HEK293 (cell line): ENCODE measurements at regions not wholly inside any gene's neighbourhood (a gene's known extent, or its start where the extent isn't known, plus 50 kb on each side); places are given as distances from the start of the nearest gene placed in this dataset.

Experiments used
- CTCF ChIA-PET: fragments of 350-600 bp; formaldehyde crosslinking; extraction: SDS; loops from one replicate; lab custom pipeline; 2021; ENCODE audit warnings: antibody characterized with exemption; lab: Yijun Ruan, JAX
- POLR2A ChIA-PET: fragments of 300-600 bp; formaldehyde crosslinking; extraction: SDS; loops from one replicate; lab custom pipeline; 2020; ENCODE audit warnings: antibody characterized with exemption, inconsistent platforms; lab: Yijun Ruan, JAX
- H3K27ac ChIP-seq: fragments of 200-500 bp; sonication (Bioruptor generic); 2 replicates; pipeline ENCODE4 v1.5.1; 2014; ENCODE audit warnings: low read depth, low read length, control low read depth, inconsistent platforms; ENCODE audit errors: extremely low read depth
- H3K36me3 ChIP-seq, 2 experiments: fragments of 200-500 bp in 1 of 2; sonication (Bioruptor generic) in 1 of 2; 1 replicate in 1 of 2; 2 replicates in 1 of 2; pipeline ENCODE4 v1.5.1; 2014 to 2017; ENCODE audit warnings: inconsistent platforms in 2 of 2, low read length in 2 of 2; ENCODE audit not compliant: control insufficient read depth in 2 of 2, insufficient read depth in 1 of 2
- H3K4me1 ChIP-seq: fragments of 200-500 bp; sonication (Bioruptor generic); 2 replicates; pipeline ENCODE4 v1.5.1; 2014; ENCODE audit warnings: mild to moderate bottlenecking, low read length, inconsistent platforms; ENCODE audit not compliant: control insufficient read depth, insufficient read depth
- H3K4me3 ChIP-seq: 2 replicates; pipeline ENCODE4 v1.5.1; 2011; ENCODE audit warnings: low read depth, mild to moderate bottlenecking, control low read depth, low read length, moderate library complexity
- H3K9me3 ChIP-seq: fragments of 200-500 bp; sonication (Bioruptor generic); 2 replicates; pipeline ENCODE4 v1.5.1; 2014; ENCODE audit warnings: low read depth, low read length, inconsistent platforms; ENCODE audit not compliant: control insufficient read depth, insufficient read depth
- CTCF ChIP-seq: fragments of 450-650 bp; formaldehyde crosslinking; IDR thresholded peaks from 2 replicates; pipeline ENCODE4 v1.5.1; 2016; ENCODE audit warnings: missing biosample characterization, missing genetic modification characterization
- ELK4 ChIP-seq: IDR thresholded peaks from 2 replicates; pipeline ENCODE4 v1.6.1; 2011; ENCODE audit warnings: mild to moderate bottlenecking, low read depth, low read length, borderline replicate concordance
- GLIS1 ChIP-seq: fragments of 450-650 bp; formaldehyde crosslinking; IDR thresholded peaks from 2 replicates; pipeline ENCODE4 v1.5.1; 2016; ENCODE audit warnings: missing biosample characterization, missing genetic modification characterization
- HIC1 ChIP-seq: fragments of 450-650 bp; formaldehyde crosslinking; IDR thresholded peaks from 2 replicates; pipeline ENCODE4 v1.5.1; 2016; ENCODE audit warnings: missing biosample characterization, missing genetic modification characterization
- HOXC10 ChIP-seq: sonication (generic); formaldehyde crosslinking; IDR thresholded peaks from 2 replicates; pipeline ENCODE4 v1.8.1; 2023; ENCODE audit warnings: mild to moderate bottlenecking, missing genetic modification reagents
- KLF16 ChIP-seq: fragments of 450-650 bp; formaldehyde crosslinking; IDR thresholded peaks from 2 replicates; pipeline ENCODE4 v1.5.1; 2017; ENCODE audit warnings: missing biosample characterization, missing genetic modification characterization
- KLF7 ChIP-seq: fragments of 450-650 bp; formaldehyde crosslinking; IDR thresholded peaks from 2 replicates; pipeline ENCODE4 v1.5.1; 2016; ENCODE audit warnings: missing biosample characterization, missing genetic modification characterization, borderline replicate concordance
- KLF8 ChIP-seq: fragments of 450-650 bp; formaldehyde crosslinking; IDR thresholded peaks from 2 replicates; pipeline ENCODE4 v1.5.1; 2016; ENCODE audit warnings: missing biosample characterization, missing genetic modification characterization
- ZBTB20 ChIP-seq: fragments of 450-650 bp; formaldehyde crosslinking; IDR thresholded peaks from 2 replicates; pipeline ENCODE4 v1.5.1; 2016; ENCODE audit warnings: missing biosample characterization, missing genetic modification characterization
- ZBTB26 ChIP-seq: fragments of 450-650 bp; formaldehyde crosslinking; optimal IDR thresholded peaks from 2 replicates; pipeline ENCODE3; 2016; ENCODE audit warnings: missing biosample characterization, mild to moderate bottlenecking, missing genetic modification characterization
- ZFP37 ChIP-seq: fragments of 450-650 bp; formaldehyde crosslinking; IDR thresholded peaks from 2 replicates; pipeline ENCODE4 v1.5.1; 2016; ENCODE audit warnings: missing biosample characterization, missing genetic modification characterization
- ZNF132 ChIP-seq: fragments of 450-650 bp; formaldehyde crosslinking; IDR thresholded peaks from 2 replicates; pipeline ENCODE4 v1.5.1; 2017; ENCODE audit warnings: missing biosample characterization, missing genetic modification characterization, borderline replicate concordance
- ZNF16 ChIP-seq: fragments of 450-650 bp; formaldehyde crosslinking; IDR thresholded peaks from 2 replicates; pipeline ENCODE4 v1.5.1; 2016; ENCODE audit warnings: low read depth, missing biosample characterization, missing genetic modification characterization
- ZNF175 ChIP-seq: fragments of 450-650 bp; formaldehyde crosslinking; IDR thresholded peaks from 2 replicates; pipeline ENCODE4 v1.5.1; 2016; ENCODE audit warnings: missing biosample characterization, missing genetic modification characterization
- ZNF19 ChIP-seq: fragments of 450-650 bp; formaldehyde crosslinking; IDR thresholded peaks from 2 replicates; pipeline ENCODE4; 2016; ENCODE audit warnings: missing biosample characterization, missing genetic modification characterization, low read depth
- ZNF211 ChIP-seq: fragments of 450-650 bp; formaldehyde crosslinking; IDR thresholded peaks from 2 replicates; pipeline ENCODE4 v1.5.1; 2016; ENCODE audit warnings: low read depth, missing biosample characterization, missing genetic modification characterization
- ZNF223 ChIP-seq: fragments of 450-650 bp; formaldehyde crosslinking; IDR thresholded peaks from 2 replicates; pipeline ENCODE4 v1.5.1; 2016; ENCODE audit warnings: missing biosample characterization, missing genetic modification characterization
- ZNF266 ChIP-seq: fragments of 450-650 bp; formaldehyde crosslinking; IDR thresholded peaks from 2 replicates; pipeline ENCODE4 v1.5.1; 2016; ENCODE audit warnings: missing biosample characterization, missing genetic modification characterization, low read depth
- ZNF280D ChIP-seq: fragments of 450-650 bp; formaldehyde crosslinking; IDR thresholded peaks from 2 replicates; pipeline ENCODE4 v1.5.1; 2016; ENCODE audit warnings: missing biosample characterization, missing genetic modification characterization
- ZNF350 ChIP-seq: fragments of 450-650 bp; formaldehyde crosslinking; IDR thresholded peaks from 2 replicates; pipeline ENCODE4 v1.5.0; 2017; ENCODE audit warnings: missing biosample characterization, mild to moderate bottlenecking, missing genetic modification characterization
- ZNF362 ChIP-seq: fragments of 450-650 bp; formaldehyde crosslinking; IDR thresholded peaks from 2 replicates; pipeline ENCODE4 v1.5.1; 2016; ENCODE audit warnings: missing biosample characterization, missing genetic modification characterization
- ZNF600 ChIP-seq: fragments of 450-650 bp; formaldehyde crosslinking; IDR thresholded peaks from 2 replicates; pipeline ENCODE4 v1.5.1; 2016; ENCODE audit warnings: missing biosample characterization, missing genetic modification characterization
- ZNF660 ChIP-seq: fragments of 450-650 bp; IDR thresholded peaks from 2 replicates; pipeline ENCODE4 v1.5.1; 2018; ENCODE audit warnings: missing biosample characterization, mild to moderate bottlenecking, missing genetic modification characterization

GRCh38 chr16:65702707-65703402, 581.0 kb upstream of the CDH11 start (continued):
- TF ChIP-seq ZBTB26 (tag by site-specific recombination) (no peak), KLF16 (tag by site-specific recombination) (no peak), ZNF660 (tag by site-specific recombination) (no peak), ZNF600 (tag by site-specific recombination) (no peak), CTCF (tag by site-specific recombination) (no peak), ZNF175 (no peak)

GRCh38 chr16:65700596-65700995, 578.7 kb upstream of the CDH11 start:
- H3K4me1 ChIP-seq = no peaks in the 10 kb centered on the region
- H3K4me3 ChIP-seq = no peak overlapping the region
- TF ChIP-seq GLIS1 = no peak
- no peak for TF ChIP-seq ZFP37 (tag by site-specific recombination)
- no peak for TF ChIP-seq HIC1
- TF ChIP-seq ZNF132 (tag by site-specific recombination) = no peak
- TF ChIP-seq KLF8 (tag by site-specific recombination) = no peak
- no peak for TF ChIP-seq ZBTB20 (tag by site-specific recombination)
- TF ChIP-seq ZNF266 (tag by site-specific recombination) = no peak
- TF ChIP-seq, all 188 proteins: peak for 0
- ChIA-PET POLR2A (no interaction called here), CTCF (no interaction called here)
- Histone ChIP-seq H3K36me3 (no peaks in the 10 kb centered on the region), H3K9me3 (no peaks in the 10 kb centered on the region), H3K27ac (no peak overlapping the region)

GRCh38 chr16:65698791-65699321, 577.0 kb upstream of the CDH11 start:
- POLR2A ChIA-PET = no interaction called here
- no peak overlapping the region for H3K27ac ChIP-seq
- no peak for TF ChIP-seq KLF7
- TF ChIP-seq ZNF280D (tag by site-specific recombination) = no peak
- no peak for TF ChIP-seq ZNF16
- no peak for TF ChIP-seq ZNF362
- TF ChIP-seq ZNF211 (tag by site-specific recombination) = no peak
- TF ChIP-seq HOXC10 = no peak
- no peak for TF ChIP-seq KLF16 (tag by site-specific recombination)
- TF ChIP-seq ZNF19 (tag by site-specific recombination) = no peak
- TF ChIP-seq ZNF223 (tag by site-specific recombination) = no peak
- no peak for TF ChIP-seq ELK4
- no peak for TF ChIP-seq ZNF350 (tag by site-specific recombination)
- TF ChIP-seq, all 188 proteins: peak for 0
- no peak overlapping the region for H3K4me3 ChIP-seq
- CTCF ChIA-PET = interaction anchor here (0.7 kb wide), 1 partner anchor 9 kb away, joined by 5 read pairs; no protein-coding TSS in a partner anchor
- H3K9me3 ChIP-seq = no peaks in the 10 kb centered on the region
- no peaks in the 10 kb centered on the region for H3K4me1 ChIP-seq
- H3K36me3 ChIP-seq = no peaks in the 10 kb centered on the region
